Ureter (tissue), 1 donor: ENCODE measurements at regions not wholly inside any gene's neighbourhood (a gene's known extent, or its start where the extent isn't known, plus 50 kb on each side); places are given as distances from the start of the nearest gene placed in this dataset.
"Not testable (repeated sequence)": the region's sequence is repeated elsewhere in the genome, so short reads cannot be mapped to it uniquely, and the experiment has no call there.

Experiments
- DNase-seq: peaks from one replicate; pipeline ENCODE4 v3.0.0-alpha.2; 2020; ENCODE audit warnings: low spot score
- donor health status: DM: yes; HTN: yes; CAD: no.

DNA sequence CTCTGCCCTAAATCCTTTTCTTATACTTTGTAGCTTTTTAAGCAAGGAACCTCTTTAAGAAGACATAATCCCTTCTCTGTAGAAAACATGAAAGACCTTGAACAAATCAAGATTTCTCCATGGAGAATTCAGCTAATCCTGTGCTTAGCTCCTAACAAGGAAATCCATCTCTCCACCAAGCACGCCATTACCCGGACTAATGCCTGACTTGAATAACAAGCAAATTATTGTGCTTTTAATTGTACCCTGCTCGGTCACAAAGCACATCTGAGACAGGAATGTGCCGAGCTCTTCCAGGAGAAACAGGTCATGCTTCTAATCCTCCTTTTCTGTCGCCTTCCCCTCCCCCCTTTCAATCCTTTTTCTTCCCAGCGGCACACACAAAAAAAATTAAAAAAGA, 141.3 kb downstream of the PSAT1 start:
- no peak for DNase-seq

DNA sequence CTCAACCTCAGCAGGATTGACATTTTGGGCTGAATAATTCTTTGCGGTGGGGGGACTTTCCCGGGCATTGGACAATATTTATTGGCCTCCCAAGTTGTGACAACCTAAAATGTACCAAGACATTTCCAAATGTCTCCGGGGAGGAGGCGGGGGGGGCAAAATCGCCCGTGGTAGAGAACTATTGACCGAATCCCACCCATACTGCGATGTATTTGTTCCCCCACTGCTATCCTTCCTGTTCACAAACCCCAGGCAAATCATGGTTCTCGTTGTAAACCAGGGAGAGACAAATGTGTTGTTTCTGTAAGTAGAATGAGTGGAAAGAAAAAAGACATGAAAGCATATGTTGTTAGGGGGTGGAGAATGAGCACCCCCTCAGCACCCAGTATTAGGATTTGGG, 141.9 kb downstream of the PSAT1 start:
- no peak for DNase-seq

GRCh38 chr9:78439190-78439865, 142.4 kb downstream of the PSAT1 start:
- DNase-seq: peak; percentile 88

DNA sequence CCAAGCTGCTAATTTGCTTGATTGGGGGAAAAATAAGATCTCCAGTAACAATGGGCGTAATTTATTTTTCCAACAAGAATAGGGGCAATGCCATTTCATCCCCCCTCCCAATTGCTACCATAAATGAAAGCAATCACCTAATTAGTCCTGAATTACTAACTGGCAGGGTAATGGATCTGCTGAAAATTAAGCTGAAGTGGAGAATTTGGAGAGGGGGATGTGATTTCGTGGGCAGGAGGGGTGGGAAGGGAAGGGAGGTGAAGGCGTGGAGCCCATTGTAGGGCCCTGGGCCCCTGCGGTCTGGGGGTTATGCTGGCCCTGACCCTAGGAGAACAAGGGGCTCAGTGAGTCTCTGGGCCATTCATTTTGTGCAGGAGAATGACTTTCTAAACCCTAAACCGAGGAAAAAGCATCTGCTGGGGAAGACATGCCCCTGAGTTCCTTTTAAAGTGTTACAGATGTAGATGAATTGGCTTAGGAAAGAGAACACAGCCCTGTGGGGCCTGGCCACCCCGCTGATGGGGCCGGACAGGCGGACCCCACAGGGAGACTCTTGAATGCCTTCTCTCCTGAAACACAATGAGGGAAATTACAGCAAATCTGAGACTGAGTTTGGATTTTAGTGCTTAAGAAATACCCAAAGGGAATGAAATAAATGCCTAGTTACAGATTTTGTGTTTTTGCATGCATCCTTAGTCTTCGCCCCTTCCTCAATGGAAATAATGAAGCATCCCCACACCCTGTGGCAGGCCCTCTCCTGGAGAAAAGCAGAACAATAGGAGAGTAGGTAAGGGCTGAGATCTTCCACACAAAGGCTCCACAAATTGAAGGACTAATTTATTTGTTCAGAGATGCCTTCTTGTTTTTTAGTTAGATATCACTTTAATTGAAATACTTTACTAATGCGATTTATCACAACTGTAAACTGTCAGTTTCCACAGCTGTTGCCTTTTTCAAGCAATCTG, 143.2 kb downstream of the PSAT1 start:
- DNase-seq: no peak

DNA sequence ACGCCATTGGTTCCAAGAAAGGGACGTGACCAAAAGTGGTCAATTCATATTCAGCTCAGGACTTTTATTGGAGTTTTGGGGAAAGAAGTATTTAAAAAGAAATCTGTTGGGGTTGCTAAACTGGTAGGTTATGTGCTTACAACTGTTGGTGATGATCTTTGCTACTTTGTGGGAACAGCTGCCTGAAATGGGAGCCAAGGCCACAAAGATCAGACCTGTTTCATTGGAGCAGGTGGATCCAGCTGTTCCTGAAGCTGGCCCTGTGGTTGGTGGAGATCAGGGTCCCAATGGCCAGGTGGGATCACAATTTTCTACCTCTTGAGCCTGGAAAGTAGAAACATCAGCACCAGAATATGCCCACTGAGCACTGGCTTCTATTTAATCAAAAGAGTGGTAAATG, 144.5 kb downstream of the PSAT1 start:
- DNase-seq: no peak

- DNase-seq: no peak
These were observed 145.0 kb downstream of the PSAT1 start for GRCh38 chr9:78441822-78442431.

- DNase-seq: not testable (repeated sequence)
These were observed 145.7 kb downstream of the PSAT1 start for GRCh38 chr9:78442577-78442976.

- DNase-seq: no peak
These were observed 147.0 kb downstream of the PSAT1 start for GRCh38 chr9:78443946-78444345.

DNA sequence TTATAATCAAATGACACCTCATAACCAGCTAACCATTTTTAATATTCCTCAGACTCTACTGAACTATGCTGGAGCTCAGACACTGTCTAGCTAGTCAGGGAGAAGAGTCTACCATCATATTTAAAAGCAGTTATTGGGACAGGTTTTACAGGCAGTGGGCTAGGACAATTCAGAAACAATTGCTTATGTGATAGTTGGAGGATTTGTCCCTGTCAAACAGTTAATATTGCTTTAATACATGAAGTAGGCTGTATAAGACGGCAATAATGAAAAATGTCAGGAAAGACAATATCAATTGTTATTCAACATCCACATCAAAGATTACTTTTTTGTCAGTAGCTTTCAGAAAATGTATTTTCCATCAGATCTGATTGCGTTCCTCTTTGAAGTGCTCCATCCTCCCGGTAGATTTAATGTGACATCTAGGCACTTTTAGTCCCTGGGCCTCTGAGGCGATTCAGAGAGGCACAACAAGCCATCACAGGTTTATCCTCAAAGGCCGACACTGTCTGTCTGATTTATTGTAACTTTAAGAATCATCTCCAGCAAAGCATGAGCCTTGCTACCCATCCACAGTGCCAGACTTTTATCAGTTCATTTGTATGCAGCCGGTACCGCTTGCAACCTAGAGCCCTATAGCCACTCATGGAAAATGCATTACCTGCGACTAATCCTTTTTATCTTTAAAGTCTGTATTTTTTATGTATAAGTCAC, 152.2 kb downstream of the PSAT1 start:
- DNase-seq: no peak

- no peak for DNase-seq
These were observed 156.5 kb downstream of the PSAT1 start for GRCh38 chr9:78453450-78453849.

DNA sequence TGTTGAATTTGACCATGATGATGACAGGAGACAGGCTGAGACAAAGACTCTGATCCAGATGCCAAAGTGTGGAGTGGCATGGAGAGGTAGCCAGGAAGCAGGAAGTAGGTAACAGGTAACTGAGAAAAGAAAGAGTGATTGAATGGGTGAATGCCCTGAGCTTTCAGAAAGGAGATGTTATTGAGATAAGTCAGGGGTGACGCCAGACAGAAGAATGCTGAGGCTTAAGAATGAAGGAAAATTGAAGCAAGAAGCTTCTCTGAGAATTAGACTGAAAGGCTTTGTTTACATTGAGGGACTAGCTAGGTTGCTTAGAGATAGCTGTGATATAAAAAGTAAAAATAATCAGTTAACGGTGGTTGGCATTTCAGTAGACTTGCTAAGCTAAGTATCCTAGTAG, 165.7 kb downstream of the PSAT1 start:
- no peak for DNase-seq

DNA sequence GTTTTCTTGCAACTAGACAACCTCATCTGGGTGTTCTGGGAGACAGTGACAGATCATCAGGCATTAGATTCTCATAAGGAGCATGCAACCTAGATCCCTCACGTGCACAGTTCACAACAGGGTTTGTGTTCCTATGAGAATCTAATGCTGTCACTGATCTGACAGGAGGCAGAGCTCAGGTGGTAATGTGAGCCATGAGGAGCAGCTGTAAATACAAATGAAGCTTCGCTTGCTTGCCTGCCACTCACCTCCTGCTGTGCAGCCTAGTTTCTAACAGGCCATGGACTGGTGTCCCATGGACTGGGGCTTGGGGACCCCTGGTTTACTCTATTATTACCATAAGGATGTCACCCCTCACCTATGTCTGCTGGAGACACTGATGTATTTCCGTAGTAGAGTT, 166.8 kb downstream of the PSAT1 start:
- no peak for DNase-seq

DNA sequence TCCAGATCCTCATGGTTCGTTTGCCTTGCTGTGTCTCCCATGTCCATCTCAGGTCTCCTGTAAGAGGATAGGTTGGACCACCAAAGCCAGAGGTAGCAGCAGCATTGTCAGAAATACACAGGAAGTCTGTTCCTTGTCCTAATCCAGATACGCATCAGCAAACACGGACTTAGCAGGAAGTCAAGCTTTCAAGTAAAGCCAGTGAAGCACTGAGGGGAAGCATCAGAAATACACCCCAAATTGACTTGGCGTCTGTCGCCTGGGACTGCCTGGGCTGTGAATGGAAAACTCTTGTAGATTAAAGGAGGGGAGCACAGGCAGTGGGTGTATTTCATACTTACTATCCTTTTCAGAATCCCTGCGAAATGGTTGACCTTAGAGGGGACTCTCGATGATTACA, 171.3 kb downstream of the PSAT1 start:
- DNase-seq: no peak

- DNase-seq: no peak
These were observed 172.2 kb downstream of the PSAT1 start for GRCh38 chr9:78468974-78469576.

GRCh38 chr9:78470216-78470615, 173.3 kb downstream of the PSAT1 start:
- DNase-seq: no peak

DNA sequence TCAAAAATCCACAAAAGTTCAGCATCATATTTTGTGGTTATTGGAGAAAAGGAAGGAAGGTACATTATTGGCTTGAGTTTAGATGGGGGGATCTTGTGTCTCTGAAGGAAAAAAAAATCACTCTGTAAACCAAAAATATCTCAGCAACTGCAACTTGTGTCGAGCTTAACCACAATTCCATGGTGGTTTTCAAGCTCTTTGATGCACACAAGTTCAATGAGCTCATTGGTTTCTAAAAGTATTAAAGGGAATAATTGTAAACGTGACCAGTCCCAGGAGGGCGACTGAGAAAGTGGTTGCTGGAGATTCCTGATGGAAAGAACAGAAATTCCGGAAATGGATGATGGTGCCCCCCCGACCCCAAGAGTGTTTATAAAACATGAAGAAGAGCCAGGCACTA, 173.8 kb downstream of the PSAT1 start:
- DNase-seq: no peak

DNA sequence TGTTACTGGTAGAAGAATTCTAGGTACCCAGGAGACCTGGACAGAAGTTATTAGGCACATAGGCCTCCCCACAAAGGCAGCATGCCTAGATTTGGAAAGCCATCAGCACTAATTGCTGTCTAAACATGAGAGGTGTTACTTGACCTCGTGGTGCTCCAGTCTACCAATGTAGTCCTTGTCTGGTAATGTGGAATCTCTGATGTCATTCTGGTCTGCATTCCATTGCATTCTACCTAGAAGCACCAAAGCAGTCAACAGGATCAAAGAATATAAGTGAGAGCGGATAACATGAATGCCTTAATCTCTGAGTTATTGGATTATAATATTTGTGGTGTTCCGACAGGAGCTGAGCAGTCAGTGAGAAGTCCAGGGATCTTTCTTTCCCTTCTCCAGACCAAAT, 175.2 kb downstream of the PSAT1 start:
- no peak for DNase-seq

GRCh38 chr9:78479441-78479840, 182.5 kb downstream of the PSAT1 start:
- no peak for DNase-seq

- DNase-seq: no peak
These were observed 189.7 kb downstream of the PSAT1 start for GRCh38 chr9:78486661-78487060.

GRCh38 chr9:78490231-78490630, 193.3 kb downstream of the PSAT1 start:
- DNase-seq: no peak

GRCh38 chr9:78491402-78491801, 194.5 kb downstream of the PSAT1 start:
- DNase-seq: no peak
